GM12878 (cell line): ENCODE measurements at regions not wholly inside any gene's neighbourhood (a gene's known extent, or its start where the extent isn't known, plus 50 kb on each side); places are given as distances from the start of the nearest gene placed in this dataset.
A peak's percentile ranks its signal among the peaks of the same experiment; 100 is the strongest.

ENCODE experiments used
- BCLAF1 ChIP-seq: fragments of 450-650 bp; IDR thresholded peaks from 2 replicates; pipeline ENCODE4 v1.6.1; 2017; ENCODE audit warnings: antibody characterized with exemption, mild to moderate bottlenecking, moderate library complexity
- CEBPB ChIP-seq, 2 experiments: fragments of 150-350 bp in 1 of 2; IDR thresholded peaks; 2 replicates each; pipeline ENCODE4 v1.6.1; 2012 to 2014; ENCODE audit warnings: low read depth in 2 of 2, low read length in 2 of 2, borderline replicate concordance in 1 of 2, inconsistent platforms in 1 of 2
- DPF2 ChIP-seq: fragments of 450-650 bp; IDR thresholded peaks from 2 replicates; pipeline ENCODE4 v1.6.1; 2017; ENCODE audit warnings: mild to moderate bottlenecking
- E2F8 ChIP-seq: fragments of 450-650 bp; IDR thresholded peaks from 2 replicates; pipeline ENCODE4 v1.6.1; 2018; ENCODE audit warnings: mild to moderate bottlenecking, low read depth, moderate library complexity; ENCODE audit not compliant: partially characterized antibody
- EP300 ChIP-seq, 2 experiments: fragments of 150-350 bp in 1 of 2; IDR thresholded peaks; 2 replicates each; pipeline ENCODE4 v1.6.1; 2011 to 2012; ENCODE audit warnings: low read depth in 2 of 2, low read length in 2 of 2, borderline replicate concordance in 1 of 2, improper control_type of control experiment in 1 of 2, inconsistent platforms in 1 of 2; ENCODE audit not compliant: control insufficient read depth in 1 of 2
- FOS ChIP-seq: IDR thresholded peaks from 3 replicates; pipeline ENCODE4 v1.6.1; 2011; ENCODE audit warnings: borderline replicate concordance; ENCODE audit not compliant: insufficient read length; ENCODE audit errors: extremely low read depth
- HCFC1 ChIP-seq: fragments of 150-350 bp; IDR thresholded peaks from 2 replicates; pipeline ENCODE4 v1.6.1; 2014; ENCODE audit warnings: low read length
- HSF1 ChIP-seq: fragments of 150-350 bp; IDR thresholded peaks from 2 replicates; pipeline ENCODE4 v1.6.1; 2014; ENCODE audit warnings: mild to moderate bottlenecking, low read depth, low read length
- IRF4 ChIP-seq: IDR thresholded peaks from 2 replicates; pipeline ENCODE4 v1.6.1; 2011; ENCODE audit warnings: low read depth, low read length
- LARP7 ChIP-seq: fragments of 450-650 bp; IDR thresholded peaks from 2 replicates; pipeline ENCODE4 v1.6.1; 2017; ENCODE audit warnings: mild to moderate bottlenecking
- PBX3 ChIP-seq: IDR thresholded peaks from 2 replicates; pipeline ENCODE4 v1.6.1; 2011; ENCODE audit warnings: mild to moderate bottlenecking, low read depth, low read length, moderate library complexity; ENCODE audit not compliant: insufficient replicate concordance
- PKNOX1 ChIP-seq: fragments of 450-650 bp; IDR thresholded peaks from 2 replicates; pipeline ENCODE4 v1.6.1; 2016; ENCODE audit warnings: mild to moderate bottlenecking
- RCOR1 ChIP-seq: conservative IDR thresholded peaks from 2 replicates; pipeline ENCODE4 v1.6.1; 2012; ENCODE audit warnings: low read depth, low read length, improper control_type of control experiment
- SMAD5 ChIP-seq: IDR thresholded peaks from 2 replicates; pipeline ENCODE4 v1.6.1; 2016; ENCODE audit warnings: antibody characterized with exemption, low read depth
- SP1 ChIP-seq: IDR thresholded peaks from one replicate; pipeline ENCODE4 v1.6.1; 2011; ENCODE audit warnings: low read depth, low read length
- SRF ChIP-seq, 2 experiments: IDR thresholded peaks; 2 replicates each; pipeline ENCODE4 v1.6.1; 2011; ENCODE audit warnings: low read depth in 2 of 2, low read length in 2 of 2, mild to moderate bottlenecking in 1 of 2, moderate library complexity in 1 of 2
- STAT1 ChIP-seq: fragments of 450-650 bp; conservative IDR thresholded peaks from 2 replicates; pipeline ENCODE4 v1.6.1; 2014; ENCODE audit warnings: antibody characterized with exemption, mild to moderate bottlenecking
- TCF12 ChIP-seq: IDR thresholded peaks from 2 replicates; pipeline ENCODE4 v1.6.1; 2011; ENCODE audit warnings: low read depth, mild to moderate bottlenecking, low read length
- YY1 ChIP-seq: IDR thresholded peaks from 2 replicates; pipeline ENCODE4 v1.6.1; 2011; ENCODE audit warnings: low read depth, mild to moderate bottlenecking, low read length
- ZBED1 ChIP-seq: IDR thresholded peaks from 2 replicates; pipeline ENCODE4 v1.6.1; 2016; ENCODE audit warnings: borderline replicate concordance
- ZNF274 ChIP-seq: IDR thresholded peaks from one replicate; pipeline ENCODE4 v1.8.0; 2011; ENCODE audit not compliant: insufficient read length, insufficient read depth

GRCh38 chr11:112583261-112583893 is 322.7 kb upstream of the PLET1 start (continued):
- no peak for TF ChIP-seq STAT1
- no peak; the same call in 1 of the 2 replicates for TF ChIP-seq RCOR1
- no peak for TF ChIP-seq ZNF274
- no peak for TF ChIP-seq TCF12
- TF ChIP-seq SMAD5, result no peak
- TF ChIP-seq BCLAF1, result no peak
- TF ChIP-seq FOS, result no peak
- peak in 1 of 2 experiments; percentile 77; a peak in 2 of 4 replicates for TF ChIP-seq EP300 (IDR thresholded peaks at IDR 0.05; ENCODE audit: borderline replicate concordance in 1 of 2, control insufficient read depth in 1 of 2, low read depth in 2 of 2, low read length in 2 of 2)
- TF ChIP-seq PBX3, result peak; percentile 23
- TF ChIP-seq ZBED1, result no peak
- TF ChIP-seq HCFC1, result no peak
- TF ChIP-seq SRF (IDR thresholded peaks at IDR 0.05; ENCODE audit: low read depth in 2 of 2, low read length in 2 of 2), result 0 out of 4 replicates have a peak, but pooled peaks of 1 of the 2 experiments have one; percentile 14
- peak; percentile 50; the same call in 1 of the 2 replicates for TF ChIP-seq DPF2
- TF ChIP-seq IRF4, result peak; percentile 88
- TF ChIP-seq YY1, result no peak
- TF ChIP-seq HSF1, result no peak
- TF ChIP-seq SP1, result no peak
- peak in 1 of 2 experiments; percentile 80; a peak in 1 of 4 replicates for TF ChIP-seq CEBPB (IDR thresholded peaks at IDR 0.05; ENCODE audit: borderline replicate concordance in 1 of 2, low read depth in 2 of 2, low read length in 2 of 2)
- TF ChIP-seq E2F8, result no peak
- TF ChIP-seq LARP7, result no peak
- TF ChIP-seq PKNOX1, result peak; percentile 41; the same call in 1 of the 2 replicates
